ENCODE measurements at regions not wholly inside any gene's neighbourhood (a gene's known extent, or its start where the extent isn't known, plus 50 kb on each side); places are given as distances from the start of the nearest gene placed in this dataset.

DNA sequence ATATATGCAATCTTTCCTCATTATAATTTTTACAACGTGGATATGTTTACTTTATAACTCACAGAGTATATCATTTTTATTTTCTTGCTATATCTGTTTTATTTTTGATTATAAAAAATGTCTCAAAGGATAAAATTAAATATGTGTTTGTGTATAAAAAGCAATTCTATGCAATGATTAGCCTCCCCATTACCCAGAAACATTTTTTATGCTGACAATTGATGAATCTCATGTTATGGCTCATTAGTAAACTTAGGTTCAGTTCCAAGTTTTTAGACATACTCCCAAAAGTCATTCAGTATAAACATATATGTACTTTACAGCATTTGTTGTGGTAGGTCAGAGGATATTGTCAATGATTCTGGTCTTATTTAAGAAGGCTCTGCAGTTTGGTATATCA, 540.1 kb upstream of the SPRY2 start:
- dilution Hi-C loops (cut with MboI; ENCODE audit: extremely low pct_ligation_motif_present, low sequenced_read_pairs) = no loop called here
- CTCF ChIA-PET = interaction anchor here (1.5 kb wide), 1 partner anchor 12 kb away, joined by 5 read pairs; no protein-coding TSS in a partner anchor
- no peaks in the 10 kb centered on the region for H3K27me3 ChIP-seq (ENCODE audit: control insufficient read depth in 2 of 2, insufficient read depth in 2 of 2, low read length in 2 of 2)

More for the DNA sequence above, 540.1 kb upstream of the SPRY2 start:
- no peak overlapping the region for H3K4me2 ChIP-seq (ENCODE audit: insufficient read depth, low read length)
- intact Hi-C loops (cut with micrococcal nuclease) = no loop called here
- no peaks in the 10 kb centered on the region for H3K79me2 ChIP-seq (ENCODE audit: control insufficient read depth, insufficient read depth, low read length)
- DNase-seq (ENCODE audit: low read depth, low spot score) = no peak
- H3K27ac ChIP-seq (ENCODE audit: insufficient read depth, low read depth, low read length) = no peak overlapping the region
- H3K36me3 ChIP-seq (ENCODE audit: control insufficient read depth in 2 of 2, extremely low read depth in 1 of 2, insufficient read depth in 2 of 2, low read length in 2 of 2) = no peaks in the 10 kb centered on the region
- no peak for FAIRE-seq
- POLR2A ChIA-PET = no interaction called here
- no peaks in the 10 kb centered on the region for H3K4me1 ChIP-seq (ENCODE audit: control insufficient read depth, extremely low read depth, insufficient read depth, low read length)
- H3K9me3 ChIP-seq (replicated peaks; ENCODE audit: control insufficient read depth, insufficient read depth, low read length) = no peaks in the 10 kb centered on the region
- no peak overlapping the region for H2AFZ ChIP-seq (ENCODE audit: low read depth, low read length)
- no peak overlapping the region for H3K9ac ChIP-seq (replicated peaks; ENCODE audit: extremely low read depth, insufficient read depth, low read length)
- no TSS peak for BruUV-seq (replicated peaks)
- H3K9me1 ChIP-seq (replicated peaks; ENCODE audit: control insufficient read depth, extremely low read depth, insufficient read depth, low read length) = peaks cover 2% of the 10 kb centered on the region
- H3K4me3 ChIP-seq (replicated peaks in 1 of 3; ENCODE audit: insufficient read depth in 1 of 3, low read depth in 1 of 3, low read length in 3 of 3) = no peak overlapping the region
- TF ChIP-seq FOS (IDR thresholded peaks at IDR 0.05; ENCODE audit: borderline replicate concordance, insufficient read depth, low read length) = no peak
- TF ChIP-seq MAX (IDR thresholded peaks at IDR 0.05; ENCODE audit: insufficient read depth, insufficient read length) = no peak
- no peak for TF ChIP-seq POLR2A (IDR thresholded peaks at IDR 0.05; ENCODE audit: low read depth, low read length)
- no peak for TF ChIP-seq POLR2AphosphoS5 (IDR thresholded peaks at IDR 0.05; ENCODE audit: insufficient read depth, low read depth, low read length)
- TF ChIP-seq JUN (IDR thresholded peaks at IDR 0.05; ENCODE audit: borderline replicate concordance, insufficient read depth, insufficient read length, low read depth) = no peak
- TF ChIP-seq, protein P1, sequence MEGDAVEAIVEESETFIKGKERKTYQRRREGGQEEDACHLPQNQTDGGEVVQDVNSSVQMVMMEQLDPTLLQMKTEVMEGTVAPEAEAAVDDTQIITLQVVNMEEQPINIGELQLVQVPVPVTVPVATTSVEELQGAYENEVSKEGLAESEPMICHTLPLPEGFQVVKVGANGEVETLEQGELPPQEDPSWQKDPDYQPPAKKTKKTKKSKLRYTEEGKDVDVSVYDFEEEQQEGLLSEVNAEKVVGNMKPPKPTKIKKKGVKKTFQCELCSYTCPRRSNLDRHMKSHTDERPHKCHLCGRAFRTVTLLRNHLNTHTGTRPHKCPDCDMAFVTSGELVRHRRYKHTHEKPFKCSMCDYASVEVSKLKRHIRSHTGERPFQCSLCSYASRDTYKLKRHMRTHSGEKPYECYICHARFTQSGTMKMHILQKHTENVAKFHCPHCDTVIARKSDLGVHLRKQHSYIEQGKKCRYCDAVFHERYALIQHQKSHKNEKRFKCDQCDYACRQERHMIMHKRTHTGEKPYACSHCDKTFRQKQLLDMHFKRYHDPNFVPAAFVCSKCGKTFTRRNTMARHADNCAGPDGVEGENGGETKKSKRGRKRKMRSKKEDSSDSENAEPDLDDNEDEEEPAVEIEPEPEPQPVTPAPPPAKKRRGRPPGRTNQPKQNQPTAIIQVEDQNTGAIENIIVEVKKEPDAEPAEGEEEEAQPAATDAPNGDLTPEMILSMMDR (IDR thresholded peaks at IDR 0.05; ENCODE audit: extremely low read depth in 1 of 2, insufficient read depth in 1 of 2, low read depth in 1 of 2, low read length in 2 of 2) = no peak
- no peak for TF ChIP-seq EZH2 (IDR thresholded peaks at IDR 0.05; ENCODE audit: borderline replicate concordance, low read depth, low read length, severe bottlenecking)
- TF ChIP-seq GATA2 (IDR thresholded peaks at IDR 0.05; ENCODE audit: insufficient read depth, insufficient read length, low read depth, low read length) = no peak
- no peak for TF ChIP-seq MYC (IDR thresholded peaks at IDR 0.05; ENCODE audit: low read depth, low read length)
- H4K20me1 ChIP-seq (replicated peaks; ENCODE audit: control insufficient read depth, extremely low read depth, insufficient read depth, low read length) = no peaks in the 10 kb centered on the region

Data from endothelial cell of umbilical vein (primary cell).